A673 (cell line): ENCODE measurements at regions not wholly inside any gene's neighbourhood (a gene's known extent, or its start where the extent isn't known, plus 50 kb on each side); places are given as distances from the start of the nearest gene placed in this dataset.

Source experiments
- BruUV-seq: library from RNA; stranded (reverse); fragments of 400-500 nt; replicated peaks from 2 replicates; lab custom pipeline; 2021; lab: Mats Ljungman, UMichigan
- CTCF ChIA-PET: fragments of 300-600 bp; sonication (Branson Sonifier 250); formaldehyde crosslinking; loops from one replicate; lab custom pipeline; 2022; ENCODE audit warnings: antibody characterized with exemption; lab: Charles Lee
- POLR2A ChIA-PET: fragments of 300-600 bp; sonication (Branson Sonifier 250); formaldehyde crosslinking; loops from one replicate; lab custom pipeline; 2022; ENCODE audit warnings: antibody characterized with exemption; ENCODE audit not compliant: low non-redundant PET; lab: Charles Lee
- DNase-seq: peaks from one replicate; pipeline ENCODE4 v3.0.0-alpha.2; 2015; ENCODE audit warnings: low spot score
- H3K27ac ChIP-seq: fragments of 200-600 bp; sonication (generic); 2 replicates; pipeline ENCODE4 v1.5.1; 2016; ENCODE audit warnings: mixed run types, low read depth, mild to moderate bottlenecking, mixed read lengths, antibody characterized with exemption, low read length; ENCODE audit not compliant: poor library complexity, severe bottlenecking
- H3K27me3 ChIP-seq: fragments of 200-600 bp; sonication (generic); replicated peaks from 2 replicates; pipeline ENCODE4 v1.6.1; 2017; ENCODE audit warnings: mixed run types, low read depth, mild to moderate bottlenecking, mixed read lengths, antibody characterized with exemption, low read length; ENCODE audit not compliant: insufficient read depth, poor library complexity
- H3K36me3 ChIP-seq: fragments of 200-600 bp; sonication (generic); 2 replicates; pipeline ENCODE4 v1.6.1; 2016; ENCODE audit warnings: mixed run types, mild to moderate bottlenecking, mixed read lengths, antibody characterized with exemption, low read length; ENCODE audit not compliant: insufficient read depth, poor library complexity, severe bottlenecking
- H3K4me1 ChIP-seq: fragments of 200-600 bp; sonication (generic); 2 replicates; pipeline ENCODE4 v1.6.1; 2017; ENCODE audit warnings: mixed run types, mild to moderate bottlenecking, mixed read lengths, antibody characterized with exemption, low read length; ENCODE audit not compliant: insufficient read depth, poor library complexity, severe bottlenecking
- H3K4me3 ChIP-seq: fragments of 200-600 bp; sonication (generic); 2 replicates; pipeline ENCODE4 v1.5.1; 2016; ENCODE audit warnings: low read depth, mixed run types, mild to moderate bottlenecking, mixed read lengths, low read length; ENCODE audit not compliant: poor library complexity, severe bottlenecking
- H3K9me3 ChIP-seq: fragments of 200-600 bp; sonication (generic); 2 replicates; pipeline ENCODE4 v1.6.1; 2016; ENCODE audit warnings: mixed run types, low read depth, mild to moderate bottlenecking, mixed read lengths, antibody characterized with exemption, low read length; ENCODE audit not compliant: poor library complexity, severe bottlenecking
- CTCF ChIP-seq: fragments of 300-800, 200-600 bp; sonication (generic); conservative IDR thresholded peaks from 2 replicates; pipeline ENCODE4 v1.5.1; 2017; ENCODE audit warnings: low read depth, mild to moderate bottlenecking, antibody characterized with exemption, low read length, moderate library complexity, mixed read lengths
- EZH2 ChIP-seq: fragments of 200-600 bp; sonication (generic); IDR thresholded peaks from 2 replicates; pipeline ENCODE4 v1.6.1; 2017; ENCODE audit warnings: borderline replicate concordance, low read depth, mild to moderate bottlenecking, mixed read lengths, antibody characterized with exemption, low read length; ENCODE audit not compliant: poor library complexity, severe bottlenecking
- intact Hi-C: fragments of 100-400 bp; cut with micrococcal nuclease; formaldehyde crosslinking; loops from one replicate; pipeline ENCODE4 v1.10.0; 2022; ENCODE audit not compliant: unreplicated experiment

- Histone ChIP-seq H3K36me3 (no peaks in the 10 kb centered on the region), H3K4me1 (no peaks in the 10 kb centered on the region), H3K27me3 (no peaks in the 10 kb centered on the region), H3K9me3 (no peaks in the 10 kb centered on the region), H3K4me3 (no peak overlapping the region), H3K27ac (no peak overlapping the region)
- TF ChIP-seq EZH2, result no peak
- TF ChIP-seq CTCF, result no peak
- ChIA-PET POLR2A (no interaction called here), CTCF (no interaction called here)
- intact Hi-C loops, result no loop called here
- DNase-seq, result no peak
- BruUV-seq, result no TSS peak
Observed at GRCh38 chr1:8223526-8223925, 94.4 kb upstream of the SLC45A1 start.

GRCh38 chr1:8222789-8223188 is 95.1 kb upstream of the SLC45A1 start:
- TF ChIP-seq EZH2, result no peak
- TF ChIP-seq CTCF, result no peak
- no peak for DNase-seq
- intact Hi-C loops, result no loop called here
- H3K36me3 ChIP-seq, result no peaks in the 10 kb centered on the region
- BruUV-seq, result no TSS peak
- no peaks in the 10 kb centered on the region for H3K27me3 ChIP-seq
- ChIA-PET POLR2A (no interaction called here), CTCF (interaction anchor here (0.5 kb wide), 1 partner anchor 696 kb away, joined by 4 read pairs; no protein-coding TSS in a partner anchor)
- H3K27ac ChIP-seq, result no peak overlapping the region
- H3K4me3 ChIP-seq, result no peak overlapping the region
- no peaks in the 10 kb centered on the region for H3K9me3 ChIP-seq
- H3K4me1 ChIP-seq, result no peaks in the 10 kb centered on the region

GRCh38 chr1:8219530-8219929 is 98.4 kb upstream of the SLC45A1 start:
- H3K36me3 ChIP-seq, result no peaks in the 10 kb centered on the region
- intact Hi-C loops, result no loop called here
- no peaks in the 10 kb centered on the region for H3K9me3 ChIP-seq
- BruUV-seq, result no TSS peak
- POLR2A ChIA-PET, result no interaction called here
- DNase-seq, result no peak
- no peak overlapping the region for H3K27ac ChIP-seq
- no peaks in the 10 kb centered on the region for H3K4me1 ChIP-seq
- no peak for TF ChIP-seq EZH2
- H3K4me3 ChIP-seq, result no peak overlapping the region
- peaks cover 4% of the 10 kb centered on the region for H3K27me3 ChIP-seq
- CTCF ChIA-PET, result no interaction called here
